Hepatocyte (in vitro differentiated cells): ENCODE measurements at regions not wholly inside any gene's neighbourhood (a gene's known extent, or its start where the extent isn't known, plus 50 kb on each side); places are given as distances from the start of the nearest gene placed in this dataset.

Experiments
- CTCF ChIP-seq: fragments of 200-600 bp; sonication (generic); IDR thresholded peaks from 2 replicates; pipeline ENCODE4 v1.5.1; 2016; ENCODE audit warnings: antibody characterized with exemption, mild to moderate bottlenecking; ENCODE audit not compliant: poor library complexity
- EZH2phosphoT487 ChIP-seq: fragments of 200-600 bp; sonication (generic); IDR thresholded peaks from one replicate; pipeline ENCODE4 v1.6.1; 2018; ENCODE audit warnings: antibody characterized with exemption, mild to moderate bottlenecking, low read depth, moderate library complexity; ENCODE audit not compliant: unreplicated experiment, severe bottlenecking

- no peak for TF ChIP-seq CTCF
- TF ChIP-seq EZH2phosphoT487 = no peak
Observed at GRCh38 chr12:87150969-87151662, 878.1 kb downstream of the C12orf50 start.
